Activated CD4-positive, CD25-positive, alpha-beta regulatory T cell (primary cell): ENCODE measurements at regions not wholly inside any gene's neighbourhood (a gene's known extent, or its start where the extent isn't known, plus 50 kb on each side); places are given as distances from the start of the nearest gene placed in this dataset.
A peak's percentile ranks its signal among the peaks of the same experiment; 100 is the strongest.
"Not testable (repeated sequence)": the region's sequence is repeated elsewhere in the genome, so short reads cannot be mapped to it uniquely, and the experiment has no call there.

ENCODE experiments used
- DNase-seq, 4 experiments: peaks; one replicate each; lab custom pipeline; 2025; lab: John Stamatoyannopoulos, UW

- no peak for DNase-seq
Observed at GRCh38 chrX:131595120-131595519, 51.2 kb downstream of the OR13H1 start.

GRCh38 chrX:131607792-131608369 lies 64.0 kb downstream of the OR13H1 start:
- no peak for DNase-seq

GRCh38 chrX:131609480-131609879 lies 65.6 kb downstream of the OR13H1 start:
- DNase-seq: no peak

GRCh38 chrX:131613260-131613659 lies 69.4 kb downstream of the OR13H1 start:
- DNase-seq: no peak

- no peak for DNase-seq
Observed at GRCh38 chrX:131614241-131614640, 70.4 kb downstream of the OR13H1 start.

GRCh38 chrX:131617182-131617581 lies 73.3 kb downstream of the OR13H1 start:
- no peak for DNase-seq

- DNase-seq: no peak
Observed at GRCh38 chrX:131621650-131622049, 77.8 kb downstream of the OR13H1 start.

GRCh38 chrX:131626681-131627296 lies 82.9 kb downstream of the OR13H1 start:
- DNase-seq: no peak

- DNase-seq: no peak
Observed at GRCh38 chrX:131630534-131630933, 86.7 kb downstream of the OR13H1 start.

GRCh38 chrX:131633285-131633917 lies 89.5 kb downstream of the OR13H1 start:
- DNase-seq: peak in 2 of 4 experiments; percentile 0

GRCh38 chrX:131634900-131635299 lies 91.0 kb downstream of the OR13H1 start:
- DNase-seq: no peak

- no peak for DNase-seq
Observed at GRCh38 chrX:131646106-131646505, 102.2 kb downstream of the OR13H1 start.

- DNase-seq: no peak
Observed at GRCh38 chrX:131649741-131650140, 105.9 kb downstream of the OR13H1 start.

GRCh38 chrX:131650637-131651410 lies 107.0 kb downstream of the OR13H1 start:
- DNase-seq: no peak

- DNase-seq: not testable (repeated sequence)
Observed at GRCh38 chrX:131663726-131664125, 119.9 kb downstream of the OR13H1 start.

GRCh38 chrX:131671735-131672134 lies 127.9 kb downstream of the OR13H1 start:
- DNase-seq: no peak

- no peak for DNase-seq
Observed at GRCh38 chrX:131675596-131676194, 131.8 kb downstream of the OR13H1 start.

- DNase-seq: peak in 1 of 4 experiments; percentile 0
Observed at GRCh38 chrX:131677655-131678628, 134.1 kb downstream of the OR13H1 start.

GRCh38 chrX:131682735-131683134 lies 138.9 kb downstream of the OR13H1 start:
- not testable (repeated sequence) for DNase-seq

- no peak for DNase-seq
Observed at GRCh38 chrX:131693359-131693758, 149.5 kb downstream of the OR13H1 start.

GRCh38 chrX:131696989-131697388 lies 153.1 kb downstream of the OR13H1 start:
- not testable (repeated sequence) for DNase-seq
